PC-3 (cell line): ENCODE measurements at regions not wholly inside any gene's neighbourhood (a gene's known extent, or its start where the extent isn't known, plus 50 kb on each side); places are given as distances from the start of the nearest gene placed in this dataset.
A peak's percentile ranks its signal among the peaks of the same experiment; 100 is the strongest.
"Not testable (repeated sequence)": the region's sequence is repeated elsewhere in the genome, so short reads cannot be mapped to it uniquely, and the experiment has no call there.

Source experiments
- ATAC-seq: fragments of 200-7000 bp; cut with Tn5 transposase; 2 replicates; pipeline ENCODE4 v1.9.1; 2020; ENCODE audit warnings: mild to moderate bottlenecking, moderate library complexity
- BruUV-seq: library from RNA; stranded (reverse); fragments of 400-500 nt; replicated peaks from 2 replicates; lab custom pipeline; 2021; lab: Mats Ljungman, UMichigan
- CTCF ChIA-PET: fragments of 300-600 bp; sonication (Branson Sonifier 250); formaldehyde crosslinking; loops from one replicate; lab custom pipeline; 2022; ENCODE audit warnings: antibody characterized with exemption; lab: Charles Lee
- POLR2A ChIA-PET: fragments of 300-600 bp; sonication (Branson Sonifier 250); formaldehyde crosslinking; loops from one replicate; lab custom pipeline; 2022; ENCODE audit warnings: antibody characterized with exemption; ENCODE audit not compliant: unreplicated experiment; lab: Charles Lee
- DNase-seq: peaks from one replicate; pipeline ENCODE4 v3.0.0-alpha.2; 2015
- H2AFZ ChIP-seq: fragments of 300-600 bp; sonication (generic); 2 replicates; pipeline ENCODE4 v1.6.0; 2016; ENCODE audit warnings: antibody characterized with exemption, low read length
- H3F3A ChIP-seq: fragments of 300-600 bp; sonication (generic); one replicate; pipeline ENCODE4 v1.6.0; 2017; ENCODE audit warnings: antibody characterized with exemption, low read length, control low read depth, mild to moderate bottlenecking; ENCODE audit not compliant: unreplicated experiment
- H3K27ac ChIP-seq: fragments of 300-600 bp; sonication (generic); 2 replicates; pipeline ENCODE4 v1.5.1; 2016; ENCODE audit warnings: mild to moderate bottlenecking, low read length
- H3K27me3 ChIP-seq: fragments of 300-600 bp; sonication (generic); 2 replicates; pipeline ENCODE4 v1.6.1; 2016; ENCODE audit warnings: low read length, mixed read lengths
- H3K36me3 ChIP-seq: fragments of 300-600 bp; sonication (generic); 2 replicates; pipeline ENCODE4 v1.6.1; 2016; ENCODE audit warnings: low read depth, mixed run types, low read length, mixed read lengths
- H3K4me1 ChIP-seq: fragments of 300-600 bp; sonication (generic); 2 replicates; pipeline ENCODE4 v1.5.1; 2016; ENCODE audit warnings: low read length; ENCODE audit not compliant: insufficient read depth
- H3K4me2 ChIP-seq: fragments of 300-600 bp; sonication (generic); 2 replicates; pipeline ENCODE4 v1.6.0; 2016; ENCODE audit warnings: low read length
- H3K4me3 ChIP-seq: fragments of 300-600 bp; sonication (generic); 2 replicates; pipeline ENCODE4 v1.5.1; 2016; ENCODE audit warnings: mild to moderate bottlenecking, low read length, mixed read lengths
- H3K79me2 ChIP-seq: fragments of 300-600 bp; sonication (generic); 2 replicates; pipeline ENCODE4 v1.6.1; 2017; ENCODE audit warnings: low read length, mixed read lengths
- H3K9ac ChIP-seq: fragments of 300-600 bp; sonication (generic); 2 replicates; pipeline ENCODE4 v1.6.0; 2016; ENCODE audit warnings: mild to moderate bottlenecking, low read length
- H3K9me2 ChIP-seq: fragments of 300-600 bp; sonication (generic); replicated peaks from 2 replicates; pipeline ENCODE4 v1.6.1; 2016; ENCODE audit warnings: mixed run types, low read length, mixed read lengths
- H3K9me3 ChIP-seq: fragments of 300-600 bp; sonication (generic); 2 replicates; pipeline ENCODE4 v1.6.1; 2016; ENCODE audit warnings: low read length, mixed read lengths
- H4K20me1 ChIP-seq: fragments of 300-600 bp; sonication (generic); 2 replicates; pipeline ENCODE4 v1.6.1; 2016; ENCODE audit warnings: low read length, mixed read lengths
- CTCF ChIP-seq: fragments of 300-600 bp; sonication (generic); conservative IDR thresholded peaks from 2 replicates; pipeline ENCODE4 v1.5.1; 2017; ENCODE audit warnings: antibody characterized with exemption, low read depth, mild to moderate bottlenecking, low read length
- EZH2 ChIP-seq: fragments of 300-600 bp; sonication (generic); IDR thresholded peaks from one replicate; pipeline ENCODE4 v1.6.1; 2017; ENCODE audit warnings: antibody characterized with exemption, mild to moderate bottlenecking, low read length; ENCODE audit not compliant: unreplicated experiment
- EZH2phosphoT487 ChIP-seq: fragments of 300-600 bp; sonication (generic); IDR thresholded peaks from 2 replicates; pipeline ENCODE4 v1.6.1; 2018; ENCODE audit warnings: mild to moderate bottlenecking, antibody characterized with exemption, low read length, borderline replicate concordance
- intact Hi-C: fragments of 100-400 bp; cut with micrococcal nuclease; formaldehyde crosslinking; loops from 2 replicates; pipeline ENCODE4 v1.9.0; 2023

DNA sequence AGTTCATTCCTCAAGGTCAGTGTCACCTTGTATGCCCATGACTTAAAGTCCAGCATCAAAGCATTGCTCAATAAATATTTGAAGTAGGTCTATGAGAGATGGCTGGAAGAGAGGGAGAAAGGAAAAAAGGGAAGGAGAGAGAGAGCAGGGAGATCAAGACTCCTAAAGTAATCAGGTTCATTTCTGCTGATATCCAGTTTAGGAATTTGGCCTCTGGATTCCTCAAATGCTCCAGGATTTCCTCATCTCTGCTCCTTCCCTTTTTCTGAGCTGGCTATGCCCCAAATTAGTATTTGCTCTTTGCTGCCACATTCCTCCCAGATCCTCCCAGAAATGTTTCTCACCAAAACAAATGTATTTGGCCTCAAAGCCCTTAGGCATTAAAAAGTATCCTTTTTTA is 739.4 kb upstream of the CHAC2 start:
- ATAC-seq (peak; percentile 77), DNase-seq (peak; percentile 79)
- peaks cover 15% of the 10 kb centered on the region for H3K4me1 ChIP-seq
- no peaks in the 10 kb centered on the region for H3F3A ChIP-seq
- no peaks in the 10 kb centered on the region for H3K9me2 ChIP-seq
- H3K9me3 ChIP-seq, result no peaks in the 10 kb centered on the region
- H3K4me2 ChIP-seq, result peak overlapping the region; percentile 27; the same call in 1 of the 2 replicates
- H3K4me3 ChIP-seq, result no peak overlapping the region
- TF ChIP-seq EZH2phosphoT487, result no peak
- no peak for TF ChIP-seq CTCF
- TF ChIP-seq EZH2, result no peak
- no peak overlapping the region for H3K9ac ChIP-seq
- no peaks in the 10 kb centered on the region for H3K79me2 ChIP-seq
- no peaks in the 10 kb centered on the region for H3K27me3 ChIP-seq
- intact Hi-C loops, result no loop called here
- H3K36me3 ChIP-seq, result no peaks in the 10 kb centered on the region
- CTCF ChIA-PET, result no interaction called here
- H4K20me1 ChIP-seq, result no peaks in the 10 kb centered on the region
- BruUV-seq, result no TSS peak
- no peak overlapping the region for H3K27ac ChIP-seq
- H2AFZ ChIP-seq, result no peak overlapping the region
- POLR2A ChIA-PET, result no interaction called here

- H3K27me3 ChIP-seq, BruUV-seq, H3K9ac ChIP-seq, H3K27ac ChIP-seq, CTCF ChIA-PET, H3K9me2 ChIP-seq, H2AFZ ChIP-seq, H3K4me3 ChIP-seq, intact Hi-C loops, DNase-seq, H3K36me3 ChIP-seq, H3K9me3 ChIP-seq, H3K79me2 ChIP-seq, H3F3A ChIP-seq, ATAC-seq, H4K20me1 ChIP-seq, H3K4me2 ChIP-seq, POLR2A ChIA-PET: not testable (repeated sequence)
- H3K4me1 ChIP-seq, result peaks cover 16% of the 10 kb centered on the region
Measured at GRCh38 chr2:53022248-53022647, 745.4 kb upstream of the CHAC2 start.

- ATAC-seq (no peak), DNase-seq (no peak)
- Histone ChIP-seq H3K27ac (no peak overlapping the region), H3K27me3 (no peaks in the 10 kb centered on the region), H3K4me3 (no peak overlapping the region), H3K79me2 (no peaks in the 10 kb centered on the region), H3K4me2 (no peak overlapping the region), H3K9me3 (no peaks in the 10 kb centered on the region), H2AFZ (no peak overlapping the region), H4K20me1 (no peaks in the 10 kb centered on the region), H3K4me1 (peaks cover 16% of the 10 kb centered on the region), H3K36me3 (no peaks in the 10 kb centered on the region), H3F3A (no peaks in the 10 kb centered on the region), H3K9ac (no peak overlapping the region), H3K9me2 (no peaks in the 10 kb centered on the region)
- TF ChIP-seq CTCF (no peak), EZH2phosphoT487 (no peak), EZH2 (no peak)
- CTCF ChIA-PET, result no interaction called here
- POLR2A ChIA-PET, result no interaction called here
- BruUV-seq, result no TSS peak
- intact Hi-C loops, result no loop called here
Measured at GRCh38 chr2:53021828-53022227, 745.8 kb upstream of the CHAC2 start.
